H9 (cell line): ENCODE measurements at regions not wholly inside any gene's neighbourhood (a gene's known extent, or its start where the extent isn't known, plus 50 kb on each side); places are given as distances from the start of the nearest gene placed in this dataset.

Source experiments
- DNase-seq: peaks from one replicate; pipeline ENCODE4 v3.0.0-alpha.2; 2017
- H2AFZ ChIP-seq: one replicate; pipeline ENCODE4 v1.6.1; 2013; ENCODE audit warnings: mild to moderate bottlenecking, low read length, control low read depth, moderate library complexity
- H2AK5ac ChIP-seq: 2 replicates; pipeline ENCODE4 v1.6.1; 2013; ENCODE audit warnings: low read length, control low read depth, mixed read lengths; ENCODE audit not compliant: insufficient read length
- H2BK120ac ChIP-seq: one replicate; pipeline ENCODE4 v1.6.1; 2013; ENCODE audit warnings: low read depth, mild to moderate bottlenecking, low read length, control low read depth, inconsistent platforms; ENCODE audit not compliant: poor library complexity, severe bottlenecking
- H2BK12ac ChIP-seq: 2 replicates; pipeline ENCODE4 v1.6.1; 2013; ENCODE audit warnings: low read length, control low read depth, mixed read lengths, low read depth; ENCODE audit not compliant: insufficient read length
- H2BK15ac ChIP-seq: 2 replicates; pipeline ENCODE4 v1.6.1; 2013; ENCODE audit warnings: low read depth, low read length, control low read depth
- H2BK20ac ChIP-seq: one replicate; pipeline ENCODE4 v1.6.1; 2013; ENCODE audit warnings: low read depth, mild to moderate bottlenecking, low read length, control low read depth, inconsistent platforms; ENCODE audit not compliant: poor library complexity, severe bottlenecking
- H2BK5ac ChIP-seq: 2 replicates; pipeline ENCODE4 v1.6.1; 2013; ENCODE audit warnings: low read length, control low read depth, mixed read lengths; ENCODE audit not compliant: insufficient read length
- H3K14ac ChIP-seq: 2 replicates; pipeline ENCODE4 v1.6.1; 2013; ENCODE audit warnings: low read length, control low read depth; ENCODE audit not compliant: insufficient read depth
- H3K18ac ChIP-seq: 2 replicates; pipeline ENCODE4 v1.6.1; 2013; ENCODE audit warnings: low read depth, mild to moderate bottlenecking, mixed read lengths, low read length, control low read depth; ENCODE audit not compliant: insufficient read length
- H3K23ac ChIP-seq: 2 replicates; pipeline ENCODE4 v1.6.1; 2013; ENCODE audit warnings: low read length, control low read depth, mixed read lengths, low read depth; ENCODE audit not compliant: insufficient read length
- H3K23me2 ChIP-seq: 2 replicates; pipeline ENCODE4 v1.6.1; 2013; ENCODE audit warnings: low read depth, mild to moderate bottlenecking, mixed read lengths, low read length, control low read depth; ENCODE audit not compliant: insufficient read length, poor library complexity, severe bottlenecking
- H3K27ac ChIP-seq: 2 replicates; pipeline ENCODE4 v1.5.1; 2013; ENCODE audit warnings: low read length, control low read depth, mixed read lengths, low read depth; ENCODE audit not compliant: insufficient read length
- H3K27me3 ChIP-seq: 2 replicates; pipeline ENCODE4 v1.6.1; 2013; ENCODE audit warnings: low read length, control low read depth, inconsistent platforms; ENCODE audit not compliant: insufficient read depth
- H3K4ac ChIP-seq: 2 replicates; pipeline ENCODE4 v1.6.1; 2013; ENCODE audit warnings: low read depth, mild to moderate bottlenecking, control low read depth, inconsistent platforms, low read length, moderate library complexity
- H3K4me1 ChIP-seq: 2 replicates; pipeline ENCODE4 v1.6.1; 2013; ENCODE audit warnings: low read length, control low read depth, inconsistent platforms; ENCODE audit not compliant: insufficient read depth
- H3K4me2 ChIP-seq: 2 replicates; pipeline ENCODE4 v1.6.1; 2013; ENCODE audit warnings: low read length, control low read depth, mixed read lengths; ENCODE audit not compliant: insufficient read length, insufficient read depth
- H3K56ac ChIP-seq: 2 replicates; pipeline ENCODE4 v1.6.1; 2013; ENCODE audit warnings: low read depth, mild to moderate bottlenecking, mixed read lengths, low read length, control low read depth; ENCODE audit not compliant: insufficient read length
- H3K79me1 ChIP-seq: 2 replicates; pipeline ENCODE4 v1.6.1; 2013; ENCODE audit warnings: low read depth, mild to moderate bottlenecking, moderate library complexity, low read length, control low read depth, inconsistent platforms; ENCODE audit not compliant: insufficient read depth, poor library complexity, severe bottlenecking
- H3K79me2 ChIP-seq: 2 replicates; pipeline ENCODE4 v1.6.1; 2013; ENCODE audit warnings: low read length, control low read depth, inconsistent platforms; ENCODE audit not compliant: insufficient read depth
- H3K9ac ChIP-seq: 2 replicates; pipeline ENCODE4 v1.6.1; 2013; ENCODE audit warnings: low read length, control low read depth, mixed read lengths; ENCODE audit not compliant: insufficient read length; ENCODE audit errors: extremely low read depth
- H3K9me3 ChIP-seq: one replicate; pipeline ENCODE4 v1.6.1; 2013; ENCODE audit warnings: low read depth, low read length, inconsistent platforms; ENCODE audit not compliant: control insufficient read depth
- H3T11ph ChIP-seq: one replicate; pipeline ENCODE4 v1.6.1; 2013; ENCODE audit warnings: mild to moderate bottlenecking, low read length, control low read depth, inconsistent platforms
- H4K20me1 ChIP-seq: one replicate; pipeline ENCODE4 v1.6.1; 2013; ENCODE audit not compliant: control insufficient read depth, insufficient read length, insufficient read depth
- H4K5ac ChIP-seq: 2 replicates; pipeline ENCODE4 v1.6.1; 2013; ENCODE audit warnings: low read depth, mild to moderate bottlenecking, mixed read lengths, low read length, control low read depth; ENCODE audit not compliant: insufficient read length
- H4K8ac ChIP-seq: replicated peaks from 2 replicates; pipeline ENCODE4 v1.6.1; 2013; ENCODE audit warnings: low read length, control low read depth, mixed read lengths, low read depth; ENCODE audit not compliant: insufficient read length
- H4K91ac ChIP-seq: 2 replicates; pipeline ENCODE4 v1.6.1; 2013; ENCODE audit warnings: low read depth, mild to moderate bottlenecking, moderate library complexity, mixed read lengths, low read length, control low read depth; ENCODE audit not compliant: insufficient read length
- H3K27ac Mint-ChIP-seq, 3 experiments: 2 replicates in 2 of 3; 3 replicates in 1 of 3; pipeline ENCODE4 v1.8.0; 2020 to 2021; ENCODE audit warnings: mixed read lengths in 3 of 3, mild to moderate bottlenecking in 1 of 3, moderate library complexity in 1 of 3
- H3K27me3 Mint-ChIP-seq: 2 replicates; pipeline ENCODE4 v1.8.0; 2021; ENCODE audit warnings: low read depth, mild to moderate bottlenecking, moderate library complexity, mixed read lengths
- H3K36me3 Mint-ChIP-seq, 3 experiments: 2 replicates in 2 of 3; 3 replicates in 1 of 3; pipeline ENCODE4 v1.8.0; 2020 to 2021; ENCODE audit warnings: low read depth in 3 of 3, mixed read lengths in 3 of 3; ENCODE audit not compliant: insufficient read depth in 1 of 3
- H3K4me1 Mint-ChIP-seq, 2 experiments: 2 replicates each; pipeline ENCODE4 v1.8.0; 2020; ENCODE audit warnings: mixed read lengths in 2 of 2
- H3K4me3 Mint-ChIP-seq, 2 experiments: 2 replicates in 1 of 2; 3 replicates in 1 of 2; pipeline ENCODE4 v1.8.0; 2020 to 2021; ENCODE audit warnings: mild to moderate bottlenecking in 2 of 2, mixed read lengths in 2 of 2, moderate library complexity in 1 of 2
- H3K9me3 Mint-ChIP-seq, 2 experiments: 2 replicates in 1 of 2; 3 replicates in 1 of 2; pipeline ENCODE4 v1.8.0; 2020; ENCODE audit warnings: mild to moderate bottlenecking in 2 of 2, mixed read lengths in 2 of 2, moderate library complexity in 1 of 2
- CTCF ChIP-seq: fragments of 200-600 bp; sonication (generic); conservative IDR thresholded peaks from 3 replicates; pipeline ENCODE4 v1.8.0; 2021; ENCODE audit warnings: antibody characterized with exemption, mild to moderate bottlenecking
- WGBS: extraction: QIAGEN DNeasy Blood & Tissue Kit; methylation state at CpG from one replicate; pipeline ENCODE4 v1.1.7; 2013; ENCODE audit warnings: missing lambda C conversion rate, low lambda C conversion rate, mixed read lengths; ENCODE audit not compliant: insufficient read length; ENCODE audit errors: extremely low coverage; 5-methylcytosine and 5-hydroxymethylcytosine counted together

GRCh38 chr14:44639781-44640385 is 132.8 kb upstream of the FSCB start:
- H4K91ac ChIP-seq, result no peak overlapping the region
- no peaks in the 10 kb centered on the region for H4K20me1 ChIP-seq
- H3T11ph ChIP-seq, result no peak overlapping the region
- H4K5ac ChIP-seq, result no peak overlapping the region
- Mint-ChIP-seq H3K27me3 (no peaks in the 10 kb centered on the region), H3K9me3 (no peaks in the 10 kb centered on the region), H3K27ac (no peak overlapping the region), H3K36me3 (no peaks in the 10 kb centered on the region), H3K4me1 (no peaks in the 10 kb centered on the region), H3K4me3 (no peak overlapping the region)
- H3K23me2 ChIP-seq, result no peaks in the 10 kb centered on the region
- no peaks in the 10 kb centered on the region for H3K27me3 ChIP-seq
- H2BK12ac ChIP-seq, result no peak overlapping the region
- no peak overlapping the region for H2BK15ac ChIP-seq
- no peak overlapping the region for H2AFZ ChIP-seq
- H3K79me1 ChIP-seq, result no peaks in the 10 kb centered on the region
- no peak overlapping the region for H3K4me2 ChIP-seq
- H2BK120ac ChIP-seq, result no peak overlapping the region
- no peak for DNase-seq
- H2BK5ac ChIP-seq, result no peak overlapping the region
- whole genome bisulfite sequencing, result no CpG with 5 or more reads among the region's 5 CpGs
- no peak overlapping the region for H3K18ac ChIP-seq
- no peaks in the 10 kb centered on the region for H3K4me1 ChIP-seq
- H3K14ac ChIP-seq, result no peak overlapping the region
- no peak overlapping the region for H3K9ac ChIP-seq
- H3K56ac ChIP-seq, result no peak overlapping the region
- H4K8ac ChIP-seq, result no peak overlapping the region
- no peaks in the 10 kb centered on the region for H3K79me2 ChIP-seq
- H2BK20ac ChIP-seq, result no peak overlapping the region
- H3K4ac ChIP-seq, result no peak overlapping the region
- no peak overlapping the region for H3K27ac ChIP-seq
- H3K23ac ChIP-seq, result no peak overlapping the region
- no peak overlapping the region for H2AK5ac ChIP-seq
- no peak for TF ChIP-seq CTCF
- H3K9me3 ChIP-seq, result no peaks in the 10 kb centered on the region
